Lower lobe of right lung (tissue), 2 donors: ENCODE measurements at regions not wholly inside any gene's neighbourhood (a gene's known extent, or its start where the extent isn't known, plus 50 kb on each side); places are given as distances from the start of the nearest gene placed in this dataset.

ENCODE experiments used
- ATAC-seq, 2 donors: fragments of 200-7000 bp; cut with Tn5 transposase; one replicate each; pipeline ENCODE4 v1.9.1; 2020 to 2022; ENCODE audit warnings: mild to moderate bottlenecking in 2 of 2, moderate library complexity in 2 of 2
- DNase-seq: peaks from one replicate; pipeline ENCODE4 v3.0.0-alpha.2; 2020
- H3K27ac ChIP-seq: fragments of 200-600 bp; one replicate; pipeline ENCODE4 v1.8.0; 2022
- H3K27me3 ChIP-seq: fragments of 200-600 bp; one replicate; pipeline ENCODE4 v1.8.0; 2022; ENCODE audit warnings: low read depth
- H3K36me3 ChIP-seq: fragments of 200-600 bp; one replicate; pipeline ENCODE4 v1.8.0; 2022; ENCODE audit warnings: mild to moderate bottlenecking
- H3K4me1 ChIP-seq: fragments of 200-600 bp; one replicate; pipeline ENCODE4 v1.8.0; 2022
- H3K4me3 ChIP-seq: fragments of 200-600 bp; one replicate; pipeline ENCODE4 v1.8.0; 2022; ENCODE audit warnings: mild to moderate bottlenecking
- H3K9me3 ChIP-seq: fragments of 200-600 bp; one replicate; pipeline ENCODE4 v1.8.0; 2022
- intact Hi-C: fragments of 100-400 bp; cut with DNase I; formaldehyde crosslinking; loops from one replicate; pipeline ENCODE4 v1.11.0; 2022
- TF ChIP-seq, protein P1 (sequence below): fragments of 200-600 bp; IDR thresholded peaks from one replicate; pipeline ENCODE4 v1.8.0; 2022; ENCODE audit warnings: antibody characterized with exemption, mild to moderate bottlenecking
- donor health status: DM: no; HTN: yes; CAD: no; lungs with severe emphysema.

DNA sequence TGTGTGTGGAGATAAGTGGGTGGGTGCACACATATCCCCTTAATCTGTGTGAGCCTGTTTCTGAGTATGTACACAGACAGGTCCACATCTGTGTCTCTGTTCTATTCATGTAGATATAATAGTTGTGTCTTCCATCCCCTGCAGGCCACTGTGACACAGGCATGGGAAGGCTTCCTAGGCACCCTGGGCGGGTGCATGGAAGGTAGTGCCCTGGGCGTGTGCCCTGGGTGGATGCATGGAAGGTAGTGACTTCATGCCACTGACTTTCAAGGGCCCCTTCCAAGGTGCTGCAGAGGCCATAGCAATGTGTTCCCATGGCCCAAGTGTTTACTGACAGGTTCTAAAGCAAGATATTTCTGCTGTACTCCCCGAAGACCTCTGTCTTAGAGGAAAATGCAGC lies 462.5 kb upstream of the HS6ST1 start:
- intact Hi-C loops = no loop called here
- Histone ChIP-seq H3K9me3 (no peaks in the 10 kb centered on the region), H3K27ac (no peak overlapping the region), H3K4me3 (no peak overlapping the region), H3K36me3 (no peaks in the 10 kb centered on the region), H3K27me3 (no peaks in the 10 kb centered on the region), H3K4me1 (no peaks in the 10 kb centered on the region)
- TF ChIP-seq, protein P1, sequence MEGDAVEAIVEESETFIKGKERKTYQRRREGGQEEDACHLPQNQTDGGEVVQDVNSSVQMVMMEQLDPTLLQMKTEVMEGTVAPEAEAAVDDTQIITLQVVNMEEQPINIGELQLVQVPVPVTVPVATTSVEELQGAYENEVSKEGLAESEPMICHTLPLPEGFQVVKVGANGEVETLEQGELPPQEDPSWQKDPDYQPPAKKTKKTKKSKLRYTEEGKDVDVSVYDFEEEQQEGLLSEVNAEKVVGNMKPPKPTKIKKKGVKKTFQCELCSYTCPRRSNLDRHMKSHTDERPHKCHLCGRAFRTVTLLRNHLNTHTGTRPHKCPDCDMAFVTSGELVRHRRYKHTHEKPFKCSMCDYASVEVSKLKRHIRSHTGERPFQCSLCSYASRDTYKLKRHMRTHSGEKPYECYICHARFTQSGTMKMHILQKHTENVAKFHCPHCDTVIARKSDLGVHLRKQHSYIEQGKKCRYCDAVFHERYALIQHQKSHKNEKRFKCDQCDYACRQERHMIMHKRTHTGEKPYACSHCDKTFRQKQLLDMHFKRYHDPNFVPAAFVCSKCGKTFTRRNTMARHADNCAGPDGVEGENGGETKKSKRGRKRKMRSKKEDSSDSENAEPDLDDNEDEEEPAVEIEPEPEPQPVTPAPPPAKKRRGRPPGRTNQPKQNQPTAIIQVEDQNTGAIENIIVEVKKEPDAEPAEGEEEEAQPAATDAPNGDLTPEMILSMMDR = no peak
- DNase-seq (no peak), ATAC-seq (no peak)

DNA sequence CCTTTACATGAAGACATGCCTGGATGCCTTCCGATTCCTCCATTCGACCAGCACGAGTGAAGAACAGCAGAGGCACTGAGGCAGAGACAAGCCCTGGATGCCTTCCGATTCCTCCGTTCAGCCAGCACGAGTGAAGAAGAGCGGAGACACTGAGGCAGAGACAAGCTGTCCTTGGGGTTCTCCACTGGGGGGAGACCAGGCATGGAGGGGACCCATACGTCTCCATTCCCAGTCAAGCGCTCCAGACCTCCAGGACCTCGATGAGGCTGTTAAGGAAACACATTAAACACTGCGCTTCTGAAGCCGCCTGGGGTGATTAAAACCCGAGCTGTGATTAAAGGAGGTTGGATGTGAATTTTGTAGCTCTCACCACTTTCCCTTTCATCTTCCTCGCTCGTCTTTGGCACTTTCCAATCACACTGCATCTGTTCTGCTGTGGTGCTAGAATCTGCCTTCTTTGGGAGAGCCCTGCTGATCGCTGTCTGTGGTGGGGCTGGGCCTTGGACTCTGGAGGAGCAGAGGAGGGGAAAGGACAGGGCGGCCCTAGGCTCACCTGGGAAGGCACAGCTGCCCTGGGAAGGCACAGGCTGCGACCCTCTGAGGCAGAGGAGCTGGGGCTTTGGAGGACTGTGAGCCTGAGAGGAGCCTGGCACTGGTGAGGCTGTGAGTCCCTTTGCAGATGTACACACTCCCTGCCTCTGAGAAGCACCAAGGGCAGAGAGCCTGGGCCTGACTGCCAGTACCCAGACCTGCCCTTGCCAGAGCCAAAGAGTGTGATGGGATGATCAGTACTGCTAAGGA lies 463.1 kb upstream of the HS6ST1 start:
- ATAC-seq (no peak), DNase-seq (no peak)
- no peaks in the 10 kb centered on the region for H3K27me3 ChIP-seq
- TF ChIP-seq, protein P1 = no peak
- H3K27ac ChIP-seq = no peak overlapping the region
- intact Hi-C loops = no loop called here
- H3K36me3 ChIP-seq = no peaks in the 10 kb centered on the region
- no peak overlapping the region for H3K4me3 ChIP-seq
- no peaks in the 10 kb centered on the region for H3K4me1 ChIP-seq
- H3K9me3 ChIP-seq = no peaks in the 10 kb centered on the region

DNA sequence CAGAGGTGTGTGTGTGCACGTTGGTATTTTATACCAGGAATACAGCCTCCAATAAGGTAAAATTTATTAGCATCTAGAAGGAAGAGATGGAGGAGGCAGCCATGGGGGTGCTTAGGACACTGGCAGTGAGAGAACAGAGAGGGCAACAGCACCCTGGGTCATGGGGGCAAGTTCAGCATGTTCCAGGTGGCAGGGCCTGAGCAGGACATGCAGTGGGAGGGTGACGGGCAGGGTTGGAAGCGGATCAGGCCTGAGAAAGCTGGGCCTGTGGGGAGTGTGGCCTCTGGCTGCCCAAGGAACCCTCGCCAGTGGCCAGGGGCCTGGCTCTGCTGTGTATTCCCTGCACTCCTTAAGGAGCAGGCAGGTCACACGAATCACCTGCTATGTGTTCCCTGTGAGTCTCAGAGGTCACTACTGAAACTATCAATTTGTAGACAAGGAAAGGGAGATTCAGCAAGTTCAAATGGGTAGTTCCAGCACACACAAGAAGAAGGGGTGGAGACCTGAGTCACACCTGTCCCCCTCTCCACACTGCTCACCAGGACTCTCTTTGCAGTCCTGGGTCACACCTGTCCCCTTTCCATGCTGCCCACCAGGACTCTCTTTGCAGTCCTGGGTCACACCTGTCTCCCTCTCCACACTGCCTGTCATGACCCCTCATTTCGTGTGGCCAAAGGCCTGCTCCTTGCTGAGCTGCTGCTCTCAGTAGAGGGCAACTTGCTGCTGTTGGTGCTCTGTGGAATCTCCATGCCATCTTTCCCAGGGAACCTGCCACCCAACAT lies 463.9 kb upstream of the HS6ST1 start:
- H3K9me3 ChIP-seq = no peaks in the 10 kb centered on the region
- DNase-seq (no peak), ATAC-seq (no peak)
- H3K36me3 ChIP-seq = no peaks in the 10 kb centered on the region
- intact Hi-C loops = no loop called here
- no peak overlapping the region for H3K27ac ChIP-seq
- no peaks in the 10 kb centered on the region for H3K27me3 ChIP-seq
- H3K4me3 ChIP-seq = no peak overlapping the region
- H3K4me1 ChIP-seq = no peaks in the 10 kb centered on the region
- TF ChIP-seq, protein P1 = no peak

- ATAC-seq = no peak
- no peaks in the 10 kb centered on the region for H3K9me3 ChIP-seq
- H3K27ac ChIP-seq = no peak overlapping the region
- no peak overlapping the region for H3K4me3 ChIP-seq
- TF ChIP-seq, protein P1 = no peak
- no peaks in the 10 kb centered on the region for H3K36me3 ChIP-seq
- H3K27me3 ChIP-seq = no peaks in the 10 kb centered on the region
- no peak for DNase-seq
- intact Hi-C loops = no loop called here
- no peaks in the 10 kb centered on the region for H3K4me1 ChIP-seq
These were observed 464.6 kb upstream of the HS6ST1 start for GRCh38 chr2:128783193-128783671.

DNA sequence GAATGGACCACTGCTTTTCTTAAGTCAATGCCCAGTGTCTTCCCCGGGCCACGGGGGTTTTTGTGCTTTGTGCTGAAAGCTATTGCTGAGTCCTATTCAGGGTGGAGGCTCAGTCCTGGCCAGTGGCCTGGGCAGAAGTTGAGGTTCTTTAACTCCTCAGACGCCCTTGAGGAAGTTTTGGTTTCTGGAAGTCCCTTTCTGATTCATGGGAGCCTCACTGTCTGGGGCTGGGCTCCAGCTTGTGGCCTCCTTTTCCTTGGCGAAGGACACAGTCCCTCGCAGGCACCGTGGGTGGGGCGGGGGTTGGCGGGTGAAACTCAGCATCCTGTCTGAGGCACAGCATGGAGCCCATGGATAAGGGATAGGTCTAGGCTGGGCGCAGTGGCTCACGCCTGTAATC lies 465.2 kb upstream of the HS6ST1 start:
- no peak overlapping the region for H3K27ac ChIP-seq
- DNase-seq (no peak), ATAC-seq (no peak)
- H3K4me1 ChIP-seq = no peaks in the 10 kb centered on the region
- no peak overlapping the region for H3K4me3 ChIP-seq
- no peaks in the 10 kb centered on the region for H3K36me3 ChIP-seq
- intact Hi-C loops = no loop called here
- TF ChIP-seq, protein P1 = no peak
- no peaks in the 10 kb centered on the region for H3K27me3 ChIP-seq
- no peaks in the 10 kb centered on the region for H3K9me3 ChIP-seq
